ENCODE measurements at regions not wholly inside any gene's neighbourhood (a gene's known extent, or its start where the extent isn't known, plus 50 kb on each side); places are given as distances from the start of the nearest gene placed in this dataset.

DNA sequence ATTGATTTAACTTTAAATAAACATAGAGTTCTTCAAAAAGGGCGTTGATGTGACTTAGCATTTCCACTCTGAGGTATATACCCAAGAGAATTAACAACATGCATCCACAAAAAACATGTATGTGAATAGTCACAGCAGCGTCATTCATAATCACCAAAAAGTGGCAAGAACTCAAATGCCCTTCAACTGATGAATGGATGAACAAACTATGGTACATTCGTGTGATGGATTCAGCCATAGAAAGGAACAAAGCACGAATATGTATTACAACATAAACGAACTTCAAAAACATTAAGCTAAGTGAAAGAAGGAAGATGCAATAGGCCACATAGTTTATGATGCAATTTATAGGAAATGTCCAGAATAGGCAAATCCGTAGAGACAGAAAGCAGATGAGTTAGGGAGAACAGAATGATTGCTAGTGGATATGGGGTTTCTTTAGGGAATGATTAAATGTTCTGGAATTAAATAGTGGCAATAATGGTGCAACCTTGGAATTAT, 72.3 kb upstream of the UQCRFS1 start:
- no peak for DNase-seq
- intact Hi-C loops (cut with DNase I) = loop anchor here in 1 of 10 donors (10.0 kb wide), 1 partner anchor 240 kb away; the partner anchor contains the start of gene VSTM2B
- no peaks in the 10 kb centered on the region for H3K4me1 ChIP-seq
- no peak overlapping the region for H3K27ac ChIP-seq
- ATAC-seq = no peak
- H3K36me3 ChIP-seq = no peaks in the 10 kb centered on the region
- no peak overlapping the region for H3K4me3 ChIP-seq
- no peak for TF ChIP-seq CTCF (IDR thresholded peaks at IDR 0.05)
- whole genome bisulfite sequencing, 2 donors = 67 to 69% methylated on average over 6 of the region's 6 CpGs
- H3K27me3 ChIP-seq = peaks cover 0 to 69% (median 41%) of the 10 kb centered on the region in 7 donors
- H3K9me3 ChIP-seq = peaks cover 0 to 6% (median 0%) of the 10 kb centered on the region in 11 donors

GRCh38 chr19:29285878-29286277, 72.9 kb upstream of the UQCRFS1 start:
- H3K9me3 ChIP-seq = peaks cover 0 to 6% (median 0%) of the 10 kb centered on the region in 11 donors
- no peak for ATAC-seq
- intact Hi-C loops (cut with DNase I) = loop anchor here in 1 of 10 donors (10.0 kb wide), 1 partner anchor 239 kb away; the partner anchor contains the start of gene VSTM2B

GRCh38 chr19:29287061-29287460, 74.1 kb upstream of the UQCRFS1 start:
- WGBS, 2 donors = 58 to 60% methylated on average over 4 of the region's 4 CpGs
- H3K4me1 ChIP-seq = no peaks in the 10 kb centered on the region
- H3K36me3 ChIP-seq = no peaks in the 10 kb centered on the region
- no peak for DNase-seq
- H3K27me3 ChIP-seq = peaks cover 0 to 57% (median 36%) of the 10 kb centered on the region in 7 donors
- intact Hi-C loops (cut with DNase I) = loop anchor here in 1 of 10 donors (10.0 kb wide), 1 partner anchor 238 kb away; the partner anchor contains the start of gene VSTM2B
- ATAC-seq = no peak
- H3K27ac ChIP-seq = no peak overlapping the region
- H3K4me3 ChIP-seq = no peak overlapping the region
- peaks cover 0 to 6% (median 0%) of the 10 kb centered on the region in 11 donors for H3K9me3 ChIP-seq
- TF ChIP-seq CTCF (IDR thresholded peaks at IDR 0.05) = no peak

More at GRCh38 chr19:29285878-29286277, 72.9 kb upstream of the UQCRFS1 start:
- Histone ChIP-seq H3K27ac (no peak overlapping the region), H3K4me1 (no peaks in the 10 kb centered on the region), H3K27me3 (peaks cover 0 to 66% (median 41%) of the 10 kb centered on the region in 7 donors), H3K4me3 (no peak overlapping the region), H3K36me3 (no peaks in the 10 kb centered on the region)
- peak in 3 of 9 donors; percentile 12 to 42 (median 22) for TF ChIP-seq CTCF (IDR thresholded peaks at IDR 0.05)
- 22 to 31% methylated on average over 6 of the region's 6 CpGs for WGBS, 2 donors
- DNase-seq = no peak

GRCh38 chr19:29288256-29288655, 75.3 kb upstream of the UQCRFS1 start:
- Histone ChIP-seq H3K9me3 (peaks cover 0 to 6% (median 0%) of the 10 kb centered on the region in 11 donors), H3K36me3 (no peaks in the 10 kb centered on the region), H3K27me3 (peaks cover 0 to 50% (median 33%) of the 10 kb centered on the region in 7 donors), H3K27ac (no peak overlapping the region), H3K4me1 (no peaks in the 10 kb centered on the region), H3K4me3 (no peak overlapping the region)
- no peak for TF ChIP-seq CTCF (IDR thresholded peaks at IDR 0.05)
- ATAC-seq (no peak), DNase-seq (no peak)
- WGBS, 2 donors = 74 to 84% methylated on average over 4 of the region's 4 CpGs
- intact Hi-C loops (cut with DNase I) = loop anchor here in 1 of 10 donors (10.0 kb wide), 1 partner anchor 237 kb away; the partner anchor contains the start of gene VSTM2B
